GM21381 (cell line): ENCODE measurements at regions not wholly inside any gene's neighbourhood (a gene's known extent, or its start where the extent isn't known, plus 50 kb on each side); places are given as distances from the start of the nearest gene placed in this dataset.
"Not testable (repeated sequence)": the region's sequence is repeated elsewhere in the genome, so short reads cannot be mapped to it uniquely, and the experiment has no call there.

Source experiments
- ATAC-seq: cut with Tn5 transposase; IDR thresholded peaks from one replicate; pipeline ENCODE4 v1.9.1; 2021; ENCODE audit warnings: mild to moderate bottlenecking, moderate library complexity; ENCODE audit not compliant: unreplicated experiment

GRCh38 chr15:31503758-31504461 is 177.3 kb downstream of the KLF13 start:
- no peak for ATAC-seq

- no peak for ATAC-seq
These were observed 177.8 kb downstream of the KLF13 start for GRCh38 chr15:31504462-31504839.

DNA sequence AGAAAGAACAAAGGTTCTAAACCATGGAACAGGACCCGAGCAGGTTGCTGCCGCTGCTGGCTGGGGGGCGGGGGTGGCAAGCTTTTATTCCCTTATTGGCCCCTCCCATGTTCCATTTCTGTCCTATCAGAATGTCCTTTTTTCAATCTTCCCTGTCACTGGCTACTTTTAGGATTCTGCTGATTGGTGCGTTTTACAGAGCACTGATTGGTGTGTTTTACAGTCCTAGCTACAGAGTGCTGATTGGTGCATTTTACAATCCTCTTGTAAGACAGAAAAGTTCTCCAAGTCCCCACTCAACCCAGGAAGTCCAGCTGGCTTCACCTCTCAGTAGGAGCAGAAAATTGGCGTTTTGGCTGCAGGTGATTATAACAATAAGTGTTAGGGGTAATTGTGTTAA is 180.9 kb downstream of the KLF13 start:
- not testable (repeated sequence) for ATAC-seq

DNA sequence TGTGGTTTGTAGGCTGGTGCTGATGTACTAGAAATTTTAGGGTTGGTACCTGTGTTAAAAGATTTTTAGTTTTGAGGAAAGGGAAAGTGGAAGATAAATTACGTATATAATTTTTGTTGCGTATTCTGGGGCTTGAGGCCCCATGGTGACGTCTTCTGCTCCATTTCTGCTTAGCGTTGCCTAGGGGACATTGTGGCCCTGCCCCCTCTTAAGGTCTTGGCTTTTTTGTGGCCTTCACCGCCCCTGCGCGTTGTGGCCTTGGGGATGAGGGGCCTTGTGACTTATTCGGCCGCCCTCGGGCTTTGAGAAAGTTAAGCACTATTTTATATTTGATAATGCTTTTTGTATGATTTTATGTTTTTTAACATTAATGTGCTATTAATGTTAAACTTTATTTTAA is 182.0 kb downstream of the KLF13 start:
- no peak for ATAC-seq

GRCh38 chr15:31510057-31510456 is 183.4 kb downstream of the KLF13 start:
- ATAC-seq, result no peak

DNA sequence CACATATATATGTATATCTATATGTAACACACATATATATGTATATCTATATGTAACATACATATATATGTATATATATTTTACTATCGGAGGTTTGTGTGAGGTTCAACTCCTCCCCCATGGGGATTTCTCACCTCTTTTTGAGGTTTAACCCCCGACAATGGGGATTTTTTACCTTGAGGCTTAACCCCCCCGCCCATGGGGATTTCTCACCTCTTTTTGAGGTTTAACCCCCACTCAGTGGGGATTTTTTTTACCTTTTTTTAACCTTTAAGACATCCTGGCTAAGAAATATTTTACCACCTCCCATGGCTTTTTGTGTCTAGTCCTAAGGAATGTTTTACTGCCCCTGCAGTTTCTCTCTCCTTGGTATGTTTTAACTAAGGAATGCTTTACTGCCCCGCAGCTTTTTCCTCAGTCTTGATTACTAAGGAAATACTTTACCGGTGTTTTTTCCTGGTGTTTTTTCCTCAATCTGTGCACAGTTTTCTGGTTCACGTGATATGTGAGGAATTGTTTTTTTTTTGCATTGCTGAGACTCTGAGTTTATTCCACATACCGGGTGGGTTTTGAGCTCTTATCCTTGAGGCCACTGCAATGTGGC is 185.2 kb downstream of the KLF13 start:
- no peak for ATAC-seq

GRCh38 chr15:31513178-31513577 is 186.5 kb downstream of the KLF13 start:
- no peak for ATAC-seq

DNA sequence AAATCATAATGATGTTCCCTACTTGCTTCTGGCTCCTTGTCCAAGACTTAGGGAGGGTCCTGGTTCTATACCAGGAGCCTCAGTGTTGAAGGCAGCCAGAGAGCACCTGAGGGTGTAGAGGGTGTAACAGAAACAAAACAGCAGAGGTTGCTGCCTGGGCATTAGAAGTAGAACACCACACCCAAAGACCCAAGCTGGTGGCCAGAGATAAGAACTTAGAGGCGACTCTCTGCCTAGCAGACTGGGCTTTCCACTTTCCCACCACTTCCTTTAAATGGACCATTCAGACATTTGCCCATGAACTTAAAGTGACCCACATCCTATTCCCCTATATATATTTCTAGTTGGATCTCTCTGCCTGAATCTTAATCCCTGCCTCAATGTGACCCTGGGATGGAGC is 189.8 kb downstream of the KLF13 start:
- ATAC-seq, result no peak

GRCh38 chr15:31516874-31517273 is 190.2 kb downstream of the KLF13 start:
- ATAC-seq, result no peak

GRCh38 chr15:31517711-31518110 is 191.1 kb downstream of the KLF13 start:
- no peak for ATAC-seq

DNA sequence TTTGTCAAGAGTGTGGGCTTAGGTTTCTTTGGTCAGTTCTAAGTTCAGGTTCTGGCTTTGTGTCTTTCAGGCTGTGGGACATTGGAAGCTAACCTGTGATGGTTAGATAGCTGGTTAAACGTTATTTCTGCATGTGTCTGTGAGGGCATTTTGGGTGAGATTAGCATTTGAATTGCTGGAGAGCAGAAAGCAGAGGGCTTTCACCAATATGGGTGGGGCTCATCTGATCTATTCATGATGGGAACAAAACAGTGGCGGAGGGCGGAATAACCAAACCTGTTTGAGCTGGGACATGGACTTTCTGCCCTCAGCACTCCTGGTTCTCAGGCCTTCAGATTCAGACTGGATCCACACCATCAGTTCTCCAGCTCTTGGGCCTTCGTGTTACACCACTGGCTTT is 195.4 kb downstream of the KLF13 start:
- ATAC-seq, result no peak

DNA sequence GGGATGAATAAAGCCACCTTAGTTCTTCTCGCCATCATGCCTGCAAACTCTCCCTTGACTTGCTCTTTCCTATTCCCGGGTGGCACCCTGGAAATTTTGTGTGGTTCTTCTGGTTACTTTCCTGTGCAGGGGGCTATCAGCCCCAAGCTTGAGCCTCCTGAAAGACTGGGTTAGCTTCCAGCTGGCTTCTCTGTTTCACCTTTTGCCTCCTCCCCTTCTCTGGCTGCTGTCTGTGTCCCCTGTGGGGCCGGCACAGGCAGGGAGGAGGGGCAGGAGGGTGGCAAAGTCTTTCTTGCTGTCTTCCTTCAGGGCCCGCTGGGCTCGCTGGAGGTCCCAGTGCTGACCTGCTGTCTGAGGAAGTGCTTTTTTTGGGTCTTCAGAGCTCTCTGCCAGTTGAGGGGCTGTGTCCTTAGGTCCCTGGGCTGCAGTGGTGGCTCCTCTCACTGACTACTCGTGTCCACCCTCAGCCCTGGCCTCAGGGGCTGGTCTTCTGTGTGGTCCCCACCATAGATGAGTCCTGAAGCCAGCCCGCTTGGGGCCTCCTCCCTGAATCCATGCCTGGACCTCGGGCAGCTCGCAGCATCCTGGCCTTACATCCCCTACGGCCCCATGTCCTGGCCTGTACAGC is 196.5 kb downstream of the KLF13 start:
- ATAC-seq, result no peak

GRCh38 chr15:31523655-31524049 is 197.0 kb downstream of the KLF13 start:
- no peak for ATAC-seq

GRCh38 chr15:31525185-31525695 is 198.6 kb downstream of the KLF13 start:
- no peak for ATAC-seq

GRCh38 chr15:31525988-31526665 is 199.5 kb downstream of the KLF13 start:
- ATAC-seq, result no peak

DNA sequence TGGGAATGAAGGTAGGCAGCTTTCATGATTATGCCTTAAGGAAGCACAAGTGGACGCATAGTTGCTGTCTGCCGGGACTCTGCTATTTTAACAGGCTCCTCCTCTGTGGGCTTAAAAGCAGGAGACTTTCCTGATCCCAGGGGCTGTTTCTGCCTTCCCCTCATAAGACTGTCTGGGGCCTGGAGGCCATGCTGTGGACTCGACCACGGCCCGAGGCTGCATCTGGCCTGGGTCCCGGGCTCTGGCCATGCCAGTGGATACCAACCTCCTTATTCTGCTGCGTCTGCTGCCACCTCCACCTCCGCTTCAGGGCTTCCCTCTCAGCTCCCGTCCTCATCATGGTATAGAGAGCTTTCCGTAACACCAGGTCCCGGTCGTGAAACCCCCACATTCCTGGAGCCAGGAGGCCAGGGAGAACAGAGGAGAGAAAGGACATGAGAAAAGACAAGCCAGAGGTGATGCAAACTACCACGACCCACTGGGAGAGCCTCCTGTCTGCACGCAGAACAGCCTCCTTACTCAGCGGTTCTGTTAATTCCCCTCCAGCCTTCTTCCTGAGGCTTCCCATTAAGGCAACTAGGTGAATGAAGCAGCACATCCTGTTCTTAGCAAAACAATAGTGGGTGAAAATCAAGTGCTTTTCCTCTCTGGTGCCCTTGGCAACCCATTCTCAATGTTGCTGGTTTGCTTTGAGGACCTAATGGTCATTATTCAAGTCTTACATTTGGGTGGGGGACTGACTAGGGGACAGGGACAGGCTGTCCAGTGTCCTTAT is 200.5 kb downstream of the KLF13 start:
- ATAC-seq, result no peak

DNA sequence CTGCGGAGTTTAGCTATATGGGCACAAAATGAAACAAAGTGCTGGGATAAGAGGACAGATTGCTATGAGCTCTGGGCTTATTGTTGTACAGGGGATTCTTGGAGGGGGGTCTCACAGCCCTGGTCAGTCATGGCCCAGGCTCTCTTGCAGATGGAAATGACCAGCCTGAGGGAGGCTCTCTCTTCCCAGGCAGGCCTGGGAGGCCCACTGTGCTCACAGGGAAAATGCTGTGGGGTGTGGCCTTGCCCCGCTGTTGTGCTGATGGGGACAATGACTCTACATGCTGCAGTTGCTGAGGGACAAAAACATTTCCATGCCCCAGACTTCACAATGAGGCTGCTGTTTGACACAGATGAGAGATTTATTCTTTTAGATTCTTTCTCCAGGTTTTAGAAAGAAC is 202.2 kb downstream of the KLF13 start:
- ATAC-seq, result no peak

- ATAC-seq, result no peak
These were observed 211.3 kb downstream of the KLF13 start for GRCh38 chr15:31537770-31538592.

GRCh38 chr15:31540633-31541032 is 214.0 kb downstream of the KLF13 start:
- no peak for ATAC-seq

- ATAC-seq, result no peak
These were observed 217.7 kb downstream of the KLF13 start for GRCh38 chr15:31544361-31544760.
